ENCODE measurements at regions not wholly inside any gene's neighbourhood (a gene's known extent, or its start where the extent isn't known, plus 50 kb on each side); places are given as distances from the start of the nearest gene placed in this dataset.

DNA sequence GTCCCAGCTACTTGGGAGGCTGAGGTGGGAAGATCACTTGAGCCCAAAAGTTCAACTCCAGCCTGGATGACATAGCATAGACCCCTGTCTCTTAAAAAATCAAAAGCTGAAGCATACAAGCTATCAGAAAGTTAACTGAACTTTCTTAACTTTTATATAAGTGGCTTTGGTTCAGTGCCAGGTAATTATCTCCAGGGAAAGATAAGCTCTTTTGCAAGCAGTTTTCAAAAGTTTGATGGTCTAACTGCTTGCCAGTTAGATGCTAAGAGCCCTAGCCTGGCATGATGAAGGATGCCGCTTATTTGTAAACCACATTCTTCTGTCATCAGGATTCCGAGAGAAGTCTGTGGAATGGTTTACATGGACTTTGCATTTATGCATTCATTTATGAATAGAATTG lies 409.1 kb downstream of the AEBP2 start:
- no peak overlapping the region for H3K4me3 Mint-ChIP-seq
- H3K27me3 Mint-ChIP-seq: no peaks in the 10 kb centered on the region
- H3K4me1 Mint-ChIP-seq: peaks cover 9% of the 10 kb centered on the region
- DNase-seq (no peak), ATAC-seq (no peak)
- H3K27ac Mint-ChIP-seq: no peak overlapping the region
- peaks cover 8 to 19% of the 10 kb centered on the region in 2 donors for H3K9me3 Mint-ChIP-seq

DNA sequence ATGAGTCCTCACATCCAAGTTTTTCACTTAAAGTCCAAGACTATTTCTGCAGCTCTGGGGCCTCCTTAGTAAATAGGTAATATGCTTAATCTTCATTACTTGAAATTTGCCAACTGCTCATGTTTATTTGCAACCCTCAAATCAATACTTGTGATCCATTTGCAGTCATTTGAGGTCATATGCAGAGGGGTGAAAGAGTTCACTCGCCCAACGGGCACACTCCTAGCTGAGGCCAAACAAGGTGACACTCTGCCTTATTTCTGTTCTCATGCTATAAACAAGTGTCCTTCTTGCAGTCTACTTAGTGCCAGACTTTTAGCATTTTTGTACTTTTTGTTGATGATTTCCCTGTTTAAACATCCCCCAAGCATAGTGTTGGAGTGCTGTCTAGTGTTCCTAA lies 409.9 kb downstream of the AEBP2 start:
- no peak overlapping the region for H3K27ac Mint-ChIP-seq
- H3K9me3 Mint-ChIP-seq: peaks cover 8 to 19% of the 10 kb centered on the region in 2 donors
- H3K27me3 Mint-ChIP-seq: no peaks in the 10 kb centered on the region
- no peak for ATAC-seq
- H3K4me1 Mint-ChIP-seq: peaks cover 9% of the 10 kb centered on the region
- H3K4me3 Mint-ChIP-seq: no peak overlapping the region
- no peak for DNase-seq

DNA sequence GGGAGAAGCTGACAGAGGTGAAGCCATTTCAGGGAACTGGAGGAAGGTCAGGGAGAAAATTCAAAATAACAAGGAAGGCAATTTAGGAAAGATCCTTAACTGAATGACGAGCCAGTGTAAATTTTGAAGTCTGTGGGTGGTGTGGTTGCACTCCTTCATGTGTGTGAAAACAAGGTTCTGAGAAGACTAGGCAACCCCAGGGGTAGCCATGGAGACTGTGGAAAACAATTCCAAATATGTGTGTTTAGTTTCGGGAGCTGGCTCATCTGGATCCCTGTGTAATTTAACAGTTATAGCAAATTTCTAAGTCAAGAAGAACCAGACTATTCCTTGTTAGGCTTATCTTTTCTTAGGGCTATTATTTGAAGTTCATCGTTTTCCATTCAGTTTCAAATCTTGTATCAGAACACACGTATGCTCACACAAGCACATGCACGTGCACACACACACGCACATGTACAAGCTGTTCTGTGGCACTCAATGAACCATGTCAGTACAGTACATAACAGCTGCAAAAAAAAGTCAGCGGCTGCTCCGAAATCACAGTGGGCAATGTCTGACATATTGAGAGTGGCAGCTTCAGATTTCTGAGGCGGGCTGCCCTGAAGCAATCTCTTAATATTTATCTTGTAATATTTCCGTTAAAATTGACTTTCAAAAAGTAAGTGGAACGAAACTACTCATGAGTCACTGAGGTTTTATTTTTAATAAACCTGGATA lies 411.2 kb downstream of the AEBP2 start:
- Mint-ChIP-seq H3K27ac (no peak overlapping the region), H3K9me3 (peaks cover 8 to 25% of the 10 kb centered on the region in 2 donors), H3K4me1 (peaks cover 9% of the 10 kb centered on the region), H3K4me3 (no peak overlapping the region), H3K27me3 (peaks cover 7% of the 10 kb centered on the region)
- DNase-seq: no peak
- no peak for ATAC-seq

DNA sequence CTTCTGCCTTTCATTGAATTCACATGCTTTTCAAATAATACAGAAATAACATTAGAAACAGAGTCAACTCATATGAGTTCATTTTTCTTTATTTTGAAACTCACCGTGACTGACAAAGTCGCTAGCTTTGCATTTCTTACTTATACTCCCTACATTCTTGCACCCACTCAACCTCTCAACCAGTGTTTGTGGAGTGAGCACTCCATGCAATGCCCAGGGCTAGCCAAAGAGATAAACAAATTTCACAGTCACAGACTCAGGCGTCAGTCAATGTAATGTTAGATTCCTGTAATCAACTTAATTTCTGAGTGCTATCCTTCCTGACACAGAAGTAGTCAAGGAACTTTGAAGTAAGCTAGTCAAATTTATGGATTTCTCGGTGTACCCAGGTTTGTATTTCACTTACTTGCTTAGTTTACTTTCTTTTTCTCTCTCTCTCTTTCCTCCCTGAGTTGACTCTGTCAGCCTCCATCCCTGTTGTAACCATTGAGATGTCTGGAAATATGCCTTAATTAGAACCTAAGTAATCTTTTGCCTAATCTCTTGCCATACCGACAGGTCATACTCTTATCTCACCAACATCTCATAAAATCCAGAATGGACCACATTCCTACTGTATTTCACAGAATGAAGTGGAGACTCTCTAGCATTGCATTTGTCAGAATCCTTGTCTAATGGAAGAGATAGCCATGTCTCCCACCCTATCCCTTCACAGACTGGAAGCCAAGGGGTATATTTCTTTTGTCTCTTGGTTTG lies 413.0 kb downstream of the AEBP2 start:
- DNase-seq: no peak
- Mint-ChIP-seq H3K4me1 (peaks cover 8% of the 10 kb centered on the region), H3K27me3 (peaks cover 21% of the 10 kb centered on the region), H3K4me3 (no peak overlapping the region), H3K9me3 (peaks cover 8 to 25% of the 10 kb centered on the region in 2 donors), H3K27ac (no peak overlapping the region)
- no peak for ATAC-seq

DNA sequence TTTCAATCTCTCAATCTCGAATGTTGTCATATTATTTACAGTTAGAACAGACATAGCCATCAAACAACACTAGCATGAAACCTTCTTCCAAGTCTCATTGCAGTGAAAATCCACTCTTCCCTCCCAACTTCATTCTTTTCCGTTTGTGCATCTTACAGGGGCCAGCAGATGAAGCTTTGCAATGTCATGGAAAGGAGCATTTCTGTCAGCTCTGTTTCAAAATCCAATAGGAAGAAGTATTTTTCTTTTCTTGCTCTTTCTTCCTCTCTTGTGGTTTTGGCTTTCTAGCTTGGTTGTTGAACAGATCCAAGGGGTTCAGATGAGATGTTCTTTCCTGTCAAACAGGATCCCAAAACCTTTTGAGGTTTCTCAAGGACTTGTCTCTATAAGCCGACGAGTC lies 416.6 kb downstream of the AEBP2 start:
- DNase-seq: no peak
- H3K27ac Mint-ChIP-seq: no peak overlapping the region
- H3K27me3 Mint-ChIP-seq: peaks cover 21% of the 10 kb centered on the region
- no peaks in the 10 kb centered on the region for H3K4me1 Mint-ChIP-seq
- peaks cover 4 to 6% of the 10 kb centered on the region in 2 donors for H3K9me3 Mint-ChIP-seq
- ATAC-seq: no peak
- H3K4me3 Mint-ChIP-seq: no peak overlapping the region

DNA sequence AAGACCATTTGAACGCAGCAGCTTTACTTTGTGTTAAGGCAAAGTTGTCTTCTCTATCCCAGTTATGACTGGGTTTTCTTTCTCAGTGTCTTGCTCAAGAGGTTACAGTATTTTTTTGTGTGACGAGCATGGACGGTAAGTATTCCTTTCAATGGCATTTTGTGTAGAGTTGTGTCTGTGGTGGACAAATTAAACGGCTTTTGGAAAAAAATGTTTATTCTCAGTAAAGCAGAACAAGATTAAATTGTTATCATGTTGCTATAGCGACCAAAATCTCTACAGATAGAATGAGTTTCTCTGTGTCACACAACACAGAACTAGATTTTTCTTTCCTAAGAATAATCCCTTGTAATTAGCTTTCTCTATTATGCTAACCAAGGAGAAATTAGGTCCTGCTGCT lies 417.1 kb downstream of the AEBP2 start:
- DNase-seq (no peak), ATAC-seq (no peak)
- no peaks in the 10 kb centered on the region for H3K4me1 Mint-ChIP-seq
- peaks cover 21% of the 10 kb centered on the region for H3K27me3 Mint-ChIP-seq
- no peak overlapping the region for H3K4me3 Mint-ChIP-seq
- H3K9me3 Mint-ChIP-seq: peaks cover 4 to 6% of the 10 kb centered on the region in 2 donors
- no peak overlapping the region for H3K27ac Mint-ChIP-seq

DNA sequence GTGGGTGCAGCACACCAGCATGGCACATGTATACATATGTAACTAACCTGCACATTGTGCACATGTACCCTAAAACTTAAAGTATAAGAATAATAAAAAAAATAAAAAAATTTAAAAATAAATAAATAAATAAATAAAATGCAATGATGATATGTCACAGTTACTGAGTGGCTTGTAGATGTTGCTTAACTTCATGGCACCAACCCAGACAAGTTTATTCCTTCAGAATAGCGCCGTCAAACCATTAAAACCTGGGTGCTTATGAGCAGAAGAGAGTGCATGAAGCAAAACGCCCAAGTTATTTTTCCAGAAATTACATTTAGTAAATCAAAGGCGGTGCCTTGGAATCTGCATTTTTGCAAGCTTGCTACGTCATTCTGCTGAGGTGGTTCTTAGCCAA lies 417.9 kb downstream of the AEBP2 start:
- Mint-ChIP-seq H3K27ac (no peak overlapping the region), H3K4me1 (no peaks in the 10 kb centered on the region), H3K27me3 (peaks cover 21% of the 10 kb centered on the region), H3K9me3 (peaks cover 4 to 6% of the 10 kb centered on the region in 2 donors), H3K4me3 (no peak overlapping the region)
- DNase-seq (no peak), ATAC-seq (no peak)

DNA sequence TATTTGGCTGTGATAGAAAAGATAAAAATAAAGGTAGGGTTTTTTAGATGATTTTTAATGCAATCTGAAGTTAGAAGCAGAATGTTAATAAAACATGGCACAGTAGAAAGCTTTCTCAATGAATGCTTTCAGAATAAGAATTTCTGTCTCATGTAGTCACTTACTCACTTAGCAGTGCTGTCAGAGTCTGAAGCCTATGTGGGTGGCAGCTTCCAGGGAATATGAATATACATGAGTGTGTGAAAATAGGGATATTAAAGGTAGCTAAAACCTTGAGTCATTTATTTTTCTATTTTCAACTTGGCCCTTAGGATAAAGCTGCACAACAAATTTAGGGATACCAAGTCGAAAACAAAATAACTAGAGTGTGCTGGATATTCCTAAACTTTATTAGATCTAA lies 427.9 kb downstream of the AEBP2 start:
- H3K27ac Mint-ChIP-seq: no peak overlapping the region
- no peak for ATAC-seq
- H3K4me3 Mint-ChIP-seq: no peak overlapping the region
- no peak for DNase-seq
- no peaks in the 10 kb centered on the region for H3K4me1 Mint-ChIP-seq
- H3K27me3 Mint-ChIP-seq: no peaks in the 10 kb centered on the region
- H3K9me3 Mint-ChIP-seq: no peaks in the 10 kb centered on the region

DNA sequence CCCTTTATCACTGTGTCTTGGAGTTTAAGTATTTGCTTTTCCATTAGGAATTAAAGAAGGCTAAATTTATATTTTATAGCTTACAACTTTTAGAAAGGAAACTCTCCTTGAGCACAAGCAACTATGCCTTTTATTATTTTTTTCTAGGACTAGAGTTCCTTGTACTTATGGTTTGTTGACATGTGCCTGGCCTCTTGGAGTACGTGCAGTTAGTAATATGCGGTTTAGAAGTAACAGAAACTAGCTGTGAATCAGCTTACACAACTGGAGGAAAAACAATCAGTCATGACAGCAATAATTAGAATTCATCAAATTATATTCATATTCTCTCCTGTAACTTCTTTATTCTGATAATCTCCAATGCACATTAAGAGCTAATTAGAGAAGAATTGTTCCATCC lies 428.7 kb downstream of the AEBP2 start:
- ATAC-seq: no peak
- no peaks in the 10 kb centered on the region for H3K27me3 Mint-ChIP-seq
- H3K4me3 Mint-ChIP-seq: no peak overlapping the region
- DNase-seq: no peak
- no peaks in the 10 kb centered on the region for H3K4me1 Mint-ChIP-seq
- H3K9me3 Mint-ChIP-seq: no peaks in the 10 kb centered on the region
- H3K27ac Mint-ChIP-seq: no peak overlapping the region

DNA sequence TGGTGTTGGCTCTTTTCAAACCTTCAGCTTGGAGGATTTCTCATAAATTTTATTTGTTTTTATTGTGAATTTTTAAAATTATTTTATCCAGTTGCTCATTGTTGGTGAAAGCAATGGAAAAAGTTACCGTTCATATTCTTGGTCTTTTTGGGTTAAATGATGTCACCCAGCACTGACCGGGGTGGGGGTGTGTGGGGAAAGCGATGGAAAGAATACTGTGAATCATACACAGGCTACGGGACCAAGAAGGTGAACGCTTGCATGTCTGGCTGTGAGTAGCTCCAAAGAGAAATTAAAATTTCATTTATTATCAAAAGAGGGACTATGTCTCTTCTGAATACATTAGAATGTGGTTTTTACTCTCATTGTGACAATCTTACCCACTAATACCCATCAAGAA lies 430.1 kb downstream of the AEBP2 start:
- no peak overlapping the region for H3K4me3 Mint-ChIP-seq
- no peak for ATAC-seq
- no peak overlapping the region for H3K27ac Mint-ChIP-seq

DNA sequence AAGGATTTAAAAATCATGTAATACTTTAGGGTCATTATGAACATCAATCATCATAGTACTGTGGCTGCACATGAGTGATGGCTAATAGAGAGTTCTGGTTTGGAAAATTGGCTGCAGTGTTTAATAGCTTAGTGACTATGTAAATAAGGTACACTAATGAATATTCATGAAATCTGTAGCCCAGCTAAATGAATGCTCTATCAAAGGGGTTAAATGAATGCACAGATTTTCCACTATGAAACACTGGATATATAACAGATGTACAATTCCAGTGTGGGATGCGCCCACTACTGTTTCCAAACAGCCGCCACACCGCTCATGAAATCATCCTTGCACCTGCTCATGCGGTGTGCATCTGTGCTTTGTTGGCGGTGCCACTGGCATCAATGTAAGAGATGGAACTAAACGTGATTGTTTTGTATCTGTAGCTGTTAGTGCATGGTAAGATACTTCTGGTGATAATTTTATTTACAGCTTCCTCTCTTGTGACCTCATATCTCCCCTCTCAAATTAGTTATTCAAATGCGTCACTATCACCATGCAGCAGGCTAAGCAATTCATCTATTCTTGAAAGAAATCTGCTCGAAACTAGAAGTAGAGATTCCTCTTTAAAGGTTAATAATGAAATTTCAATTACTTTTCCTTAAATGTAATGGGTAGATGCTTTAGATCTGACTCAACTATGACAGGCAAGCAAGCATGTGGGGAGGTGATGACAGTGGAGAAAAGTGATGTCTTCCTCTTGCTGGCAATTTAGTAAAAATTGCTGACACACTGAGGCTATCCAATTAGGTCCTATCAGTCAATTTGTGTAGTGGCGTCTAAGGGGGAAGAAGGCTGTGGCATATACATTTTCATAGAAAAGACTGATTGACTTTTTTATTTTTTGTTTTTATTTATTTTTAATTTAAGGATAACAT lies 433.6 kb downstream of the AEBP2 start:
- Mint-ChIP-seq H3K4me3 (no peak overlapping the region), H3K27me3 (peaks cover 8% of the 10 kb centered on the region), H3K27ac (no peak overlapping the region), H3K9me3 (peaks cover 0 to 5% of the 10 kb centered on the region in 2 donors), H3K4me1 (no peaks in the 10 kb centered on the region)
- ATAC-seq (no peak), DNase-seq (no peak)

More for the DNA sequence above, 430.1 kb downstream of the AEBP2 start:
- H3K4me1 Mint-ChIP-seq: no peaks in the 10 kb centered on the region
- DNase-seq: no peak
- no peaks in the 10 kb centered on the region for H3K9me3 Mint-ChIP-seq
- H3K27me3 Mint-ChIP-seq: no peaks in the 10 kb centered on the region

DNA sequence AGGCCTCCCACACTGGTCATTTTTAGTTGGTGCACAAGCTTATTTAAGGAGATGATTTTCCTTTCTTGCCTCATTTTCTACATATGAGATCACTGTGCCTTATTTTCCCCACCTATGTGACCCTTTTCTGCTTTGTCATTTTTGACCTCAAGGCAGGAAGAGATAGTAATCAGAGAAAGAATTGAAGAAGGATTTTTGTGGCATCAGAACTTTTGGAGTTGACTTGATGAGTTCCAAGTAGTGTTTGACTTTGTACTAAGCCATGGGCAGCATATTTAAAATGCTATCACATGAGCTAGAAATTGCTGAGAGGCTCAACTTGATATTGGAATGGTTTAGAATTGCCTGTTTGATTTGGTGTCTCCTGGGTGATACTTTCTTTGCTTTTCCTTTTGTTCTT lies 440.8 kb downstream of the AEBP2 start:
- Mint-ChIP-seq H3K27ac (no peak overlapping the region), H3K27me3 (peaks cover 8% of the 10 kb centered on the region), H3K9me3 (peaks cover 5 to 6% of the 10 kb centered on the region in 2 donors), H3K4me1 (no peaks in the 10 kb centered on the region), H3K4me3 (no peak overlapping the region)
- DNase-seq: no peak
- no peak for ATAC-seq

DNA sequence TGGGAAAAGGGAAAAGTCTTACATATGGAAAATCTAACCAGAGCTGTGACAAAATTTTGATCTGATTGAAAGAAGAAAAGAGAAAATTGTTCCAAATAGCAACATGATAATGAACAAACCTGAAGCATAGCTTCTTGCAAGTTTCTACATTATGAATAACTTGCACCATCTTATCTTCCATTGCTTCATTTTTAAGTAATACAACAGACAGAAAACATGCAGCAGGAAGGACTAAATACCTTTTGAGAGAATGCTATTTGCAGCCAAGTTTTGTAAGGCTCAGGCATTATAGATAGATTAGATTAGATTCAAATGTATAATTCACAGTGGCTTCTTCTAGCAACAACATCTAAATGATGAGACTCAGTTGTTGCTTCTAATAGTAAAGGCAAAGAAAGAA lies 441.4 kb downstream of the AEBP2 start:
- Mint-ChIP-seq H3K9me3 (peaks cover 5 to 6% of the 10 kb centered on the region in 2 donors), H3K4me1 (no peaks in the 10 kb centered on the region), H3K27ac (no peak overlapping the region), H3K4me3 (no peak overlapping the region), H3K27me3 (peaks cover 8% of the 10 kb centered on the region)
- ATAC-seq (no peak), DNase-seq (no peak)

DNA sequence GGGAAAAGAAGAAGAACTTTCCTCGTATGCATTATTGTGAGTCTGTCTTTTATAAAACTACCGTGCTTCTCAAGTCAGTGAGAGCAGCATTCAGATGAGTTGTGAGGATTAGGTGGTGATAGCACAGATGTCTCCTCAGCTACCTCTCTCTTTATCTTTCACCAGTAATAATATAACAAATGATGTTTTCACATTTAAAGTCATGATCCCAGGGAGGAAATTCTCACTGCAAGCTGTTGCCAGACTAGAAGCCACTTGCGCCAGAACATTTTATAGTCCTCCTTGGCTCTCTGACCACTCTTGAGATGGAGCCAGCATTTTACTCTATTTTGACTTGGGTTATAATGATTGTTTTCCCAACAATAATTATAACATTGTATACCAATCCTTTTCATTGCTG lies 443.1 kb downstream of the AEBP2 start:
- no peak for DNase-seq

DNA sequence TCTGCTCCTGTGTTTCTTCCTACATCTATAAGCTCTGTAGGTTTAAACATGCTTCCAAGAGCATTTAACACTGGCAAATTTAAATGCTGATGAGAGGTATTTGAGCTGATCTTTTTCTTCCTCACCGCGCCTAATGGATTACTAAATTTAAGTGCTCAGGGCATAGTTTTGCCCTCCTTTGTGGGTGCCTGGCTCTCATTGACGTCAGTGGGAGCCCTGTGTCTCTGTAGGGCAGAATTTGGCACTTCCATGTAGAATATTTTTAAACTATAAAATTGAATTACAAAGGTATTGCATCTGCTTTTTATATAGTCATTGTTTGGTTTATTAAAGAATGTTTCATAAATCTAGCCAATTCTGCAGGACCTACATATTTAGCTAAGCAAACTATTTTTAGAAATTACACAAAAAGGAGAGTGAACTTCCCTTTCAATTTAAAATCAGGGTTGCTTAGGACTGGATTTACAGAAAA lies 444.8 kb downstream of the AEBP2 start:
- Mint-ChIP-seq H3K27me3 (no peaks in the 10 kb centered on the region), H3K9me3 (peaks cover 0 to 6% of the 10 kb centered on the region in 2 donors), H3K4me1 (no peaks in the 10 kb centered on the region), H3K4me3 (no peak overlapping the region), H3K27ac (no peak overlapping the region)
- ATAC-seq (no peak), DNase-seq (no peak)

More for the DNA sequence above, 443.1 kb downstream of the AEBP2 start:
- no peaks in the 10 kb centered on the region for H3K27me3 Mint-ChIP-seq
- no peak for ATAC-seq
- H3K4me1 Mint-ChIP-seq: no peaks in the 10 kb centered on the region
- peaks cover 0 to 6% of the 10 kb centered on the region in 2 donors for H3K9me3 Mint-ChIP-seq
- no peak overlapping the region for H3K27ac Mint-ChIP-seq
- no peak overlapping the region for H3K4me3 Mint-ChIP-seq
